ENCODE measurements at regions not wholly inside any gene's neighbourhood (a gene's known extent, or its start where the extent isn't known, plus 50 kb on each side); places are given as distances from the start of the nearest gene placed in this dataset.

- H3K27ac ChIP-seq (ENCODE audit: control insufficient read depth, insufficient read depth): no peak overlapping the region
- DNase-seq (ENCODE audit: low read depth, low spot score) (no peak), FAIRE-seq (no peak), ATAC-seq (no peak)
- H3K36me3 ChIP-seq (ENCODE audit: control insufficient read depth in 2 of 2, insufficient read depth in 2 of 2, low read length in 1 of 2): no peaks in the 10 kb centered on the region
- ChIA-PET SMC1A (ENCODE audit: uncharacterized antibody, unreplicated experiment) (no interaction called here), CTCF (interaction anchor here (1.1 to 1.8 kb wide), 2 partner anchors 12 to 13 kb away, joined by 4 to 5 read pairs; no protein-coding TSS in a partner anchor), RAD21 (ENCODE audit: unreplicated experiment) (no interaction called here), POLR2A (no interaction called here)
- no peaks in the 10 kb centered on the region for H3K79me2 ChIP-seq (ENCODE audit: control insufficient read depth, insufficient read depth, low read length)
- intact Hi-C loops (cut with micrococcal nuclease; ENCODE audit: unreplicated experiment) (no loop called here), in situ Hi-C loops (cut with MboI) (no loop called here)
- no peak for TF ChIP-seq EP300 (IDR thresholded peaks at IDR 0.05; ENCODE audit: borderline replicate concordance in 1 of 2, control insufficient read depth in 1 of 2, low read depth in 2 of 2, low read length in 2 of 2)
- TF ChIP-seq ZSCAN29 (IDR thresholded peaks at IDR 0.05): no peak
- TF ChIP-seq SREBF2 (IDR thresholded peaks at IDR 0.05; ENCODE audit: low read length): no peak
- TF ChIP-seq IKZF1 (conservative IDR thresholded peaks at IDR 0.05): no peak
- TF ChIP-seq PAX8 (IDR thresholded peaks at IDR 0.05): no peak
- TF ChIP-seq HCFC1 (IDR thresholded peaks at IDR 0.05; ENCODE audit: low read length): no peak
- no peak for TF ChIP-seq TCF7 (IDR thresholded peaks at IDR 0.05; ENCODE audit: borderline replicate concordance)
- TF ChIP-seq TCF3 (IDR thresholded peaks at IDR 0.05; ENCODE audit: borderline replicate concordance, insufficient read depth, low read depth, low read length): no peak
- no peak for TF ChIP-seq SP1 (IDR thresholded peaks at IDR 0.05; ENCODE audit: low read depth, low read length)
- TF ChIP-seq, protein P1, sequence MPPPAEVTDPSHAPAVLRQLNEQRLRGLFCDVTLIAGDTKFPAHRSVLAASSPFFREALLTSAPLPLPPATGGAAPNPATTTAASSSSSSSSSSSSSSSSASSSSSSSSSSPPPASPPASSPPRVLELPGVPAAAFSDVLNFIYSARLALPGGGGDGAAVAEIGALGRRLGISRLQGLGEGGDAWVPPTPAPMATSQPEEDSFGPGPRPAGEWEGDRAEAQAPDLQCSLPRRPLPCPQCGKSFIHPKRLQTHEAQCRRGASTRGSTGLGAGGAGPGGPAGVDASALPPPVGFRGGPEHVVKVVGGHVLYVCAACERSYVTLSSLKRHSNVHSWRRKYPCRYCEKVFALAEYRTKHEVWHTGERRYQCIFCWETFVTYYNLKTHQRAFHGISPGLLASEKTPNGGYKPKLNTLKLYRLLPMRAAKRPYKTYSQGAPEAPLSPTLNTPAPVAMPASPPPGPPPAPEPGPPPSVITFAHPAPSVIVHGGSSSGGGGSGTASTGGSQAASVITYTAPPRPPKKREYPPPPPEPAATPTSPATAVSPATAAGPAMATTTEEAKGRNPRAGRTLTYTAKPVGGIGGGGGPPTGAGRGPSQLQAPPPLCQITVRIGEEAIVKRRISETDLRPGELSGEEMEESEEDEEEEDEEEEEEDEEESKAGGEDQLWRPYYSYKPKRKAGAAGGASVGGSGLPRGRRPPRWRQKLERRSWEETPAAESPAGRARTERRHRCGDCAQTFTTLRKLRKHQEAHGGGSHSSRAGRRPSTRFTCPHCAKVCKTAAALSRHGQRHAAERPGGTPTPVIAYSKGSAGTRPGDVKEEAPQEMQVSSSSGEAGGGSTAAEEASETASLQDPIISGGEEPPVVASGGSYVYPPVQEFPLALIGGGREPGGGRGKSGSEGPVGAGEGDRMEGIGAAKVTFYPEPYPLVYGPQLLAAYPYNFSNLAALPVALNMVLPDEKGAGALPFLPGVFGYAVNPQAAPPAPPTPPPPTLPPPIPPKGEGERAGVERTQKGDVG (CRISPR knock-in tag; IDR thresholded peaks at IDR 0.05): no peak
- no peak for TF ChIP-seq HDAC2 (IDR thresholded peaks at IDR 0.05)
- no peak for TF ChIP-seq NFXL1 (IDR thresholded peaks at IDR 0.05; ENCODE audit: borderline replicate concordance)
- no peak for TF ChIP-seq NFYA (IDR thresholded peaks at IDR 0.05; ENCODE audit: borderline replicate concordance, low read depth, low read length)
- no peak for TF ChIP-seq MYC (IDR thresholded peaks at IDR 0.05; ENCODE audit: insufficient read depth, insufficient read length, insufficient replicate concordance, low read length, severe bottlenecking)
- TF ChIP-seq SPI1 (IDR thresholded peaks at IDR 0.05; ENCODE audit: borderline replicate concordance, insufficient read depth, low read depth, low read length): no peak
- TF ChIP-seq JUNB (IDR thresholded peaks at IDR 0.05): no peak
- TF ChIP-seq POU2F2 (IDR thresholded peaks at IDR 0.05; ENCODE audit: borderline replicate concordance, low read depth, low read length): no peak
- TF ChIP-seq SIN3A (IDR thresholded peaks at IDR 0.05; ENCODE audit: low read depth, low read length): no peak
- H3K9me3 ChIP-seq (replicated peaks; ENCODE audit: control insufficient read depth, insufficient read depth, low read length): no peaks in the 10 kb centered on the region
- H3K4me2 ChIP-seq (ENCODE audit: control insufficient read depth, insufficient read depth): no peak overlapping the region
- no peak overlapping the region for H2AFZ ChIP-seq (ENCODE audit: control insufficient read depth, low read depth, low read length)
- H4K20me1 ChIP-seq (ENCODE audit: control insufficient read depth, insufficient read depth): no peaks in the 10 kb centered on the region
- H3K4me3 ChIP-seq: no peak overlapping the region
- BruUV-seq (replicated peaks): no TSS peak
- H3K9ac ChIP-seq (ENCODE audit: control insufficient read depth, insufficient read depth, low read length): no peak overlapping the region
- no peaks in the 10 kb centered on the region for H3K27me3 ChIP-seq (replicated peaks in 1 of 2; ENCODE audit: control insufficient read depth in 2 of 2, insufficient read depth in 2 of 2, low read length in 1 of 2)
- no peaks in the 10 kb centered on the region for H3K4me1 ChIP-seq (ENCODE audit: control insufficient read depth, insufficient read depth, low read length)
- 15% methylated on average over 3 of the region's 3 CpGs for whole genome bisulfite sequencing (ENCODE audit: insufficient coverage, insufficient replicate concordance, low lambda C conversion rate, missing lambda C conversion rate)
Measured at GRCh38 chr5:93153461-93153860, 427.6 kb downstream of the NR2F1-AS1 start.

Measured in GM12878 (cell line).